Activated T-cell treated with anti-CD3 and anti-CD28 coated beads for 24 hours (primary cell): ENCODE measurements at regions not wholly inside any gene's neighbourhood (a gene's known extent, or its start where the extent isn't known, plus 50 kb on each side); places are given as distances from the start of the nearest gene placed in this dataset.

Experiments
- DNase-seq: peaks from one replicate; pipeline ENCODE4 v3.0.0-alpha.2; 2020; ENCODE audit warnings: low read depth

GRCh38 chr21:27425574-27425973, 458.7 kb upstream of the ADAMTS5 start:
- DNase-seq = no peak

- no peak for DNase-seq
Measured at GRCh38 chr21:27425172-27425571, 458.3 kb upstream of the ADAMTS5 start.

GRCh38 chr21:27424601-27425000, 457.7 kb upstream of the ADAMTS5 start:
- DNase-seq = no peak

DNA sequence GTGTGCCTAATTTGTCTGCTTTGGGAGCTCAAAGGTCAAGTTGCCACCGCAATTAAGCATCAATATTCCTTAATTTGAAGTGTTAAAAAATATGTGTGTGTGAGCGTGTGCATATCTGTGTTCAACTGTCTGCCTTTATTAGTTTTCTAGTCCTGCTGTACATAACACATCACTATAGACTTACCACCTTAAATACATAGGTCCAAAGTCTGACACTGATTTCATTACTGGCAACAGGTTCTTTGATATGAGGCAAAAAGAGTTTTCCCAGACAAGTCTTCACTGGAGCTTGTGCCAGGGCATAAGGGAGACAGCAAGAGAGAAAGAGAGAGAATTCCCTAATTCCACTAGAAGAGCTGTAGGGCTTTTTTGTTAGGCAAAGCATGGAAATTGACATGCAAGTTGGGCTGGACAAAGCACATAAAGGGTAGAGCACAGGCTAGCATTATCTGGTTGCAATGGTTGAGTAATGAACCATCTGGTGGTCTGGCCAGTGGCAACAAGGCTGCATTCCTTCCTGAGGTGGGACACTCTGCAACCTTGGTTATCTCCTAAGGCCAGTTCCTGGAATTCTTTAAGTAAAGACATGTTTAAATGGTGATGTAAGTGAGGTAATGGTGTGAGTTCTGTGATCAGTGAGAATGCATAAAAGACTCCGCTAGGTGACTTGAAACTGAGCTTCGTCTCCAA, 457.2 kb upstream of the ADAMTS5 start:
- no peak for DNase-seq

DNA sequence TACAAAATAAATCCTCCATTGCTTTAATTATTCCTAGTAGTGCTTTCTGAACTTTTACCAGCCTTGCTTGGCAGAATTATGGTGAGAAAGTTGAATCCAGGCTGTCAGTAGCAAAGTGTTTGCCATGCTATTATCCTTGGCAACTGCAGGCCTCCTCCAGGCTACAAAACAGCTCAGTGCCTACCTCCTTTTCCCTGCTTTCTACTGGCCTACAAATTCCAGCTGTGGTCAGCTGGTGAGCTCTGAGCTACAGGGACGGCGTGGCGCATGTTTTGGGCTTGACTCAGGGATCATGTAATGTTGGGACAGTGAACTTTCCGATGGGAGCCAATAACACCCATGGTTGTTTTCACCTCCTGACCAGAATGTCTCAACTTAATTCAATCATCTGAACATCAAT, 456.1 kb upstream of the ADAMTS5 start:
- DNase-seq = no peak

- DNase-seq = no peak
Measured at GRCh38 chr21:27422435-27422834, 455.5 kb upstream of the ADAMTS5 start.

GRCh38 chr21:27421654-27422053, 454.8 kb upstream of the ADAMTS5 start:
- no peak for DNase-seq

- no peak for DNase-seq
Measured at GRCh38 chr21:27419153-27419552, 452.3 kb upstream of the ADAMTS5 start.

- DNase-seq = no peak
Measured at GRCh38 chr21:27418346-27418745, 451.5 kb upstream of the ADAMTS5 start.

DNA sequence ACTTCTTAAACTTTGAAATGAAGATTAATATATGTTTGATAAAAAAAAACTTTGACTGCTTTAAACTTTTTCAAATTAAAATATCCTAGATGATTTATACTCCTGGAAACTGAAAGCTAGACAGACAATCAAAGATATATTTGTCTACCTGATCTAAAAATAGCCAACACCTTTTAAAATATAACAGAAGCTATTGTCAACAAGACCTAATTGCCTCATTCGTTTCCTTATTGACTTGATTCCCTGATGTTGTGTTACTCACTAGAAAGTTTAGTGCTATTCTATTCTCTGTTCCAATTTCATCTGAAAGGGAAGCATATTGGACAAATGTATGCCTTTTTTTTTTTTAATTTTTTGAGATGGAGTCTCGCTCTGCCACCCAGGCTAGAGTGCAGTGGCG, 445.6 kb upstream of the ADAMTS5 start:
- no peak for DNase-seq

- no peak for DNase-seq
Measured at GRCh38 chr21:27408826-27409225, 441.9 kb upstream of the ADAMTS5 start.

- no peak for DNase-seq
Measured at GRCh38 chr21:27407271-27407670, 440.4 kb upstream of the ADAMTS5 start.

DNA sequence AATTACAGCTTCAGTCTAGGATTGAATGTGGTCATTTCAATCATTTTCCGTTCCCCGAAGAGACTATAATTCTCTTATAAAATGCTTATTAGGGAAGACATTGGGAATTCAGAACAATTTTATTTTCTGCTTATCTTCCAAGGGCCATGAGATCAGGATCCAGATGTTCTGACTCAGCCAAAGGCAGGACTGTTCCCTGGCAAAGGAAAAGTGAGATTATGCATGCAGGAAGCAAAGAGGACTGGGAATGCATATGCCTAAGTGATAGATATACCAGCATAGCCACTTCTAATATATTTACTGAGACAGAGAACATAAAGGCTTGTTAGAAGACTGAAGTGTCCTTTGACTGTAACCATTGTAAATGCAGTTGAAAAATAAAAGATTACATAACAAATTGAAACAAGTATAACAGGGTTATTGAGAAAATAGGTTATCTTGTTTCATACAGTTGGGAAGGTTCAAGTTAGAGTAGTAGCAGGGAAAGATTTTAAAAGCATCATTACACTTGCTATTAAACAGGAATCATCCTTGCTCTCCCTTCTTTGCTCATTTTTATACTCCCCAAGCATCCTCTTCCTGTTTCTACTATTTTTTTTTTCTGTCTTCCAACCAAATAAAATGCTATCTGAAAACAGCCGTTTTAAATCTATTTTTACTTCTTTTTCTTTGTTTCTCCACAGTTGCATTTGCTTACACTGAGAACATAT, 439.6 kb upstream of the ADAMTS5 start:
- no peak for DNase-seq

DNA sequence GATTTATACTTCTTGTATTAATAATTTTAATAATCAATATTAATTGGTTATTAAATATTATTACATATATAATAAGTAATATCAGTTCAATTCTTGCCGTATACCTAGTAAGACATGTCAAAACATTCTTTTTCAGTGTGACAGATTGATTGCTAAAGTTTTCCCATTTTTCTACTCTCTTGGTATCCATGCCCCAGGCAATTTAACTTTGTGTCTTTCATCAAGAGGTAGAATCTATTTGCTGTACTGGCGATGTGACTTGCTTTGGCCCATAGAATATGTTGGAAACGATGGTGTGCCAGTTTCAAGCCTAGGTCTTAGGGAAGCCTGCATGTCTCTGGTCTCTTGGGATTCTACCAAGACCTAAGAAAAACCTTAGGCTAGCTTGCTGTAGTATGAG, 436.1 kb upstream of the ADAMTS5 start:
- DNase-seq = no peak

DNA sequence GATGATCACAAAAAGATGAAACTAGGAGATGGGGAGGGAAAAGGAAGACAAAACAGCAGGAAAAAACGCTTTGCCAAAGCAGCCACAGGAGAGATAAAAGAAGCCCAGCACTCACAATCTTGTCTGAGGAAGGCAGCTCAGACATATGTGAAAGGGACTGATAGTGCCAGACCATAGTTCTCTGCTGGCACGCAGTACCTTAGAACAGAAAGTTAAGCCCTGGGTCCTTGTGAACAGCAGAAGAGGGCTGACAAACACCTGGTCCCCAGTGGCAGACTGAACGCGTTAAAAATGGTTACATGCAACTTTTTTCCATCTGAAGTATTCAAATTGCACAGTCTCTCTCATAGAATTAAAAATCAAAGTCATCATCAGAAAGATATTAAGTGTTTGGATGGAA, 433.2 kb upstream of the ADAMTS5 start:
- no peak for DNase-seq

DNA sequence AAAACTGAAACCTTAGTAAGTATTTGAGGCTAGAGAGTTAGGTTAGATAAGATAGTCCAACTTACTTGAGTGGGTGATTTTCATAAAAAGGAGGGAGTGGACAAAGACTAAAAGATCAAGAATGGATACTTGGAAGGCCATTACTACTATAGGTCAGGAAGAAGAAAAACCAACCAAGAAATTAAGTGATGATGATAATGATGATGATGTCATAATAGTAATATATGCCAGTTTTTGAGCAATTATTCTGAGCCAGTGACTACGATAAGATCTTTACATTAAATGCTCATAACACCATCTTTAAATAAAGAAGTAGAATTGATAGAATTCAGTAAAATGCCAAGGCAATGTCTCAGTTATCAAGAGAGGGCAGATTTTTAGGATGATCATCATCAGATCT, 430.7 kb upstream of the ADAMTS5 start:
- DNase-seq = no peak

DNA sequence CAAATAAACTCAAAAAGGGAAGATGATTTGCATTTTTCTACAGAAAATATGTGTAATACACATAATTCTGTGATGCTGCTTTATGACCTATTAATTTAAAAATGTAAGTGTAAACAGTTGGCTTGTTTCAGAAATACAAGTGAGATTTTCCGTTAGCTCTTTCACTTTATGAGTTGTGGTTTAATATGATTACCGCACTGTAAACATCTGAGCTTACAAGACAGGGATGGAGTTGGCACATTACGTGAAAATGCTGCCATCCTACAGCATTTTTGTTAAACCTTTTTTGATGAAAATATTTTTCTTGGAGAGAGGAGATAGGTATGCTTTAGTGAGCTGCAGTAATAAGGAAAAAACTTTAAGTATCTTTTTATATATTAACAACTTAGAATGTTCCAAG, 426.8 kb upstream of the ADAMTS5 start:
- DNase-seq = no peak

DNA sequence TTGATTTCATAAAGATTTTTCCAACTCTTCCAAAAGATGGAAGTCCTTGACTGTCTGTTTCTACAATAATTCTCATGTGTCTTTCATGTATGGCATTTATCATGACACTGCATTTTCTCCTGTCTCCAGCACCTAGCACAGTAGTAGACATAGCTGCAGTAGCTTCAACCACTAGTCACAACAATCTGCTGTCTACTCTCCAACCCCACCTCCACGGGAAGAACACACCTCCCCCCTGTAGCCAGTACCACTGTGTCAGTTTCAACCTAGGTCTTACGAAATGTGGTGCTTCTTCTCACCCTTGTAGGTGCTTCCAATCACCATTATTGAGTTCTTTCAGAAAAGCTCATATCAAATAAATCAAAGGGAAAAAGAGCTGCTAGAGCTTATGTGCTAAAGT, 425.1 kb upstream of the ADAMTS5 start:
- DNase-seq = no peak

DNA sequence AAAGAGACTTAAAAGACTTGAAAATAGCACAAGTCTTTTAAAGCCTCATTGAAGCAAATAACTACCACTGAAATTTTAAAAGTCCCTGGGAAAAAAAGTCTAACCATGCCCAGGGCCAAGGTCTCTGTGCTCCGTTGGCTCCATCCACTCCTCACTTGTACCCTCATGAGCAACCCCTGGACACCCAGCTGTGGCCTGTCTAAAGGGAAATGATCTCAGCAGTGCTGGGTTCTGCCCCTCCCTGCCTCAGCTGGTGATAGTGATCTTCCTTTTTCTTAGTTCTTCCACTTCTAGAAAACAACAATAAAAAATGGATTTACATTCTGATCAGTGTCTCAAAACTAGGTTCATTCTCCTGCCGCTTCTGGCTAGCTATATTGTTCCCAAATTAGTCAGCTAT, 423.5 kb upstream of the ADAMTS5 start:
- DNase-seq = no peak

DNA sequence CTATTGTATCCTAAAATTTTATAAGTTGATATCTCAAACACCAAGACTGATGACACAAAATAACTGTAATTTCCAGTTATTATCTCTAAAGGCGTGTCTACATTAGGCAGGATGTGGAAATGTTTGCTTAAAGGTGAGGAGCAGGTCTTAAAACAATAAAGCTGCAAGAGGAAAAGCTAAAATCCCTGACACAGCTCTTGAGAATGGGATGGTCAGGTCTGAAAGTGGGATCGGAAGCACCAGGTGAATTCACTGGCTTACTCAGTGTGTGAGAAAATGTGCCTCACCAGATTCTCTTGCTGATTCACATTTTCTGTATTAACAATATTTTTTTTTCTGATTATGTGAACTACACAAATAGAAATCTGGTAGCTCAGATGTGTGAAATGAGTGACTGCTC, 421.9 kb upstream of the ADAMTS5 start:
- DNase-seq = no peak

- DNase-seq = no peak
Measured at GRCh38 chr21:27382404-27382803, 415.5 kb upstream of the ADAMTS5 start.

DNA sequence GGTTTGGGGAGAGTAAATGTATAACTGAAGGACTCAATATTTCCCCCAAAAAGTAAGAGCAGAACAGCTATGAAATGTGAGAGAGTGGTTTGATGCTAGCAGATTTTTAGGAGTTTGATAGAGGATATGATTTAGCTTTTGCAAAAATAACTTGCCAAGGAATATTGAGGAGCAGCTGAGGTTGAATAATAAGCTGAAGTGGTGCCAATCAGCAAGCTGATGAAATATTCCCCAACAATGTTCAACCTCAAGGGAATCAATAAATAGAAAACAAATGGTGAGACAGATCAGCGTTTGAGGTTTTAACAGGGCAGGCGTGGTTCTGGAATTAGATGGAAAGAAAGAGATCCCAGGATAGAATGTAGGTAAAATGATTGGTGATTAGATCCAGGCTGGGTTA, 413.4 kb upstream of the ADAMTS5 start:
- DNase-seq = no peak

DNA sequence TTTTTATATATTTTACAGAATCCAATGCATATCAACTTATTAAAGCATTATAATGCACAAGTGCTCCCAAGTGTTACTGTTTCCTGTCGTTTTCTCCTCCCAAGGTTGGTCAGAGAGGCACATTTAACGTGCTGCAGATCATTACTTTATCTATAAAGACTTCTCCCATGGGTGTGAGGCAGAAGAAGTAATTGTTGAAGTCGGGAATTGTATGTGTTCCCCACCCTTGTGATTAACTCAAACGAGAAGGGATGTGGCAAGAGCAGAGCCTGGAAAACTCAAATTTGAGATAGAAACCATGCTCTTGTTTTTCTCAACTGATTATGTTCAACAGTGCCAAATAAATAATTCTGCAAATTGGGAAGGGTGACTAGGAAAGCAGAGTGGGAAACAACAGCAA, 412.5 kb upstream of the ADAMTS5 start:
- DNase-seq = no peak

DNA sequence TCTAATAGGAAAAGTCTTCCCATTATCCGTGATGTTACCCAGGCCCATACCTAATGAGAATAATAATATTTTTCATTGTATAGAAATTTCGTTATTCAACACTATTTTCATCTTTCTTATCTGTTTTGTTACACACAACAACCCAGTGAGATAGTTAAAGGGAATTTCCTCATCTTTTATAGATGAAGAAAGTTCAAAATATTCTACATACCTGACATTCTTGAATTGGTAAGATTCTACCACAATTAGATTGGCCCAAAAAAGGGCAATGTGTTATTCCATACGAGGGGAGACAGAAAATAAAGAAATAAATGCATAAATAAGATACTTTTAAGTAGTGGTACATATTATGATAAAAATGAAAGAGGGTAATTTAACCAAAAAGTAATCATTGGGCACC, 405.5 kb upstream of the ADAMTS5 start:
- no peak for DNase-seq
